22Rv1 (cell line): ENCODE measurements at regions not wholly inside any gene's neighbourhood (a gene's known extent, or its start where the extent isn't known, plus 50 kb on each side); places are given as distances from the start of the nearest gene placed in this dataset.

ENCODE experiments used
- ZFX ChIP-seq: fragments of 450-650 bp; IDR thresholded peaks from 2 replicates; pipeline ENCODE4 v1.6.1; 2017; ENCODE audit warnings: antibody characterized with exemption, borderline replicate concordance
- TF ChIP-seq, protein P1 (sequence below): fragments of 450-650 bp; IDR thresholded peaks from 2 replicates; pipeline ENCODE4 v1.5.1; 2017; ENCODE audit warnings: mild to moderate bottlenecking

DNA sequence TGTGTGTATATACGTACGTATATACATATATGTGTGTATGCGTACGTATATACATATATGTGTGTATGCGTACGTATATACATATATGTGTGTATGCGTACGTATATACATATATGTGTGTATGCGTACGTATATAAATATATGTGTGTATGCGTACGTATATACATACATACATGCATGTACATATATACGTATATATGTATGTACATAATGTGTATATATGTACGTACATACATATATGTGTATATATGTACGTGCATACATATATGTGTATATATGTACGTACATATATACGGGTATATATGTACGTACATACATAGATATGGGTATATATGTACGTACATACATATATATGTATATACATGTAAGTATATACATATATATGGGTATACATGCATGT is 332.1 kb downstream of the CRPPA start:
- TF ChIP-seq, protein P1, sequence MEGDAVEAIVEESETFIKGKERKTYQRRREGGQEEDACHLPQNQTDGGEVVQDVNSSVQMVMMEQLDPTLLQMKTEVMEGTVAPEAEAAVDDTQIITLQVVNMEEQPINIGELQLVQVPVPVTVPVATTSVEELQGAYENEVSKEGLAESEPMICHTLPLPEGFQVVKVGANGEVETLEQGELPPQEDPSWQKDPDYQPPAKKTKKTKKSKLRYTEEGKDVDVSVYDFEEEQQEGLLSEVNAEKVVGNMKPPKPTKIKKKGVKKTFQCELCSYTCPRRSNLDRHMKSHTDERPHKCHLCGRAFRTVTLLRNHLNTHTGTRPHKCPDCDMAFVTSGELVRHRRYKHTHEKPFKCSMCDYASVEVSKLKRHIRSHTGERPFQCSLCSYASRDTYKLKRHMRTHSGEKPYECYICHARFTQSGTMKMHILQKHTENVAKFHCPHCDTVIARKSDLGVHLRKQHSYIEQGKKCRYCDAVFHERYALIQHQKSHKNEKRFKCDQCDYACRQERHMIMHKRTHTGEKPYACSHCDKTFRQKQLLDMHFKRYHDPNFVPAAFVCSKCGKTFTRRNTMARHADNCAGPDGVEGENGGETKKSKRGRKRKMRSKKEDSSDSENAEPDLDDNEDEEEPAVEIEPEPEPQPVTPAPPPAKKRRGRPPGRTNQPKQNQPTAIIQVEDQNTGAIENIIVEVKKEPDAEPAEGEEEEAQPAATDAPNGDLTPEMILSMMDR, result no peak
- TF ChIP-seq ZFX, result no peak
